ENCODE measurements at regions not wholly inside any gene's neighbourhood (a gene's known extent, or its start where the extent isn't known, plus 50 kb on each side); places are given as distances from the start of the nearest gene placed in this dataset.
"Not testable (repeated sequence)": the region's sequence is repeated elsewhere in the genome, so short reads cannot be mapped to it uniquely, and the experiment has no call there.

- H3K4me3 ChIP-seq (replicated peaks; ENCODE audit: low read depth, low read length), result no peak overlapping the region
- no peak for DNase-seq (ENCODE audit: extremely low read depth, low read depth)
- TF ChIP-seq, protein P1, sequence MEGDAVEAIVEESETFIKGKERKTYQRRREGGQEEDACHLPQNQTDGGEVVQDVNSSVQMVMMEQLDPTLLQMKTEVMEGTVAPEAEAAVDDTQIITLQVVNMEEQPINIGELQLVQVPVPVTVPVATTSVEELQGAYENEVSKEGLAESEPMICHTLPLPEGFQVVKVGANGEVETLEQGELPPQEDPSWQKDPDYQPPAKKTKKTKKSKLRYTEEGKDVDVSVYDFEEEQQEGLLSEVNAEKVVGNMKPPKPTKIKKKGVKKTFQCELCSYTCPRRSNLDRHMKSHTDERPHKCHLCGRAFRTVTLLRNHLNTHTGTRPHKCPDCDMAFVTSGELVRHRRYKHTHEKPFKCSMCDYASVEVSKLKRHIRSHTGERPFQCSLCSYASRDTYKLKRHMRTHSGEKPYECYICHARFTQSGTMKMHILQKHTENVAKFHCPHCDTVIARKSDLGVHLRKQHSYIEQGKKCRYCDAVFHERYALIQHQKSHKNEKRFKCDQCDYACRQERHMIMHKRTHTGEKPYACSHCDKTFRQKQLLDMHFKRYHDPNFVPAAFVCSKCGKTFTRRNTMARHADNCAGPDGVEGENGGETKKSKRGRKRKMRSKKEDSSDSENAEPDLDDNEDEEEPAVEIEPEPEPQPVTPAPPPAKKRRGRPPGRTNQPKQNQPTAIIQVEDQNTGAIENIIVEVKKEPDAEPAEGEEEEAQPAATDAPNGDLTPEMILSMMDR (IDR thresholded peaks at IDR 0.05; ENCODE audit: low read depth, low read length, missing control alignments), result no peak
Measured at GRCh38 chr4:111074523-111075114, 451.7 kb upstream of the PITX2 start.

DNA sequence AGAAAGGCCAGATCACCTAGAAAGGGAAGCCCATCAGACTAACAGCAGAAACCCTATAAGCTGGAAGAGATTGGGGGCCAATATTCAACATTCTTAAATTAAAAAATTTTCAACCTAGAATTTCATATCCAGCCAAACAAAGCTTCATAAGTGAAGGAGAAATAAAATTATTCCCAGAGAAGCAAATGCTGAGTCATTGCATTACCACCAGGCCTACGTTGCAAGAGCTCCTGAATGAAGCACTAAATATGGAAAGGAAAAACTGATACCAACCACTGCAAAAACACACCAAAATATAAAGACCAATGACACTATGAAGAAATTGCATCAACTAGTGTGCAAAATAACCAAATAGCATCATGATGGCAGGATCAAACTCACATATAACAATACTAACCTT is 453.4 kb upstream of the PITX2 start:
- not testable (repeated sequence) for DNase-seq (ENCODE audit: extremely low read depth, low read depth); H3K4me3 ChIP-seq (replicated peaks; ENCODE audit: low read depth, low read length)

DNA sequence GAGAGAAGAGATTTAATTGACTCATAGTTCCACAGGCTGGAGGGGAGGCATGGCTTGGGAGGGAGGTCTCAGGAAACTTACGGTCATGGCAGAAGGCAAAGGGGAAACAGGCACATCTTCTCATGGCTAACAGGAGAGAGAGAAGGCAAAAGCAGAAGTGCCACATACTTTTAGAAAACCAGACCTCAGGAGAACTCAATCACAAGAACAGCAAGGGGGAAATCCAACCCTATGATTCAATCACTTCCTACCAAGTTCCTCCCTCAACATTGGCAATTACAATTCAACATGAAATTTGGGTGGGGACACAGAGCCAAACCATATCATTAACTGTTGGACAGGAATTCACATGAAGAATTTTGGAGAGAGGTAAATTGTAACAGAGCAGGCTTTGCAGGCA is 485.3 kb upstream of the PITX2 start:
- H3K4me3 ChIP-seq (replicated peaks; ENCODE audit: low read depth, low read length), result no peak overlapping the region
- TF ChIP-seq, protein P1 (IDR thresholded peaks at IDR 0.05; ENCODE audit: low read depth, low read length, missing control alignments), result no peak
- DNase-seq (ENCODE audit: extremely low read depth, low read depth), result no peak

GRCh38 chr4:111113591-111113990 is 490.7 kb upstream of the PITX2 start:
- DNase-seq (ENCODE audit: extremely low read depth, low read depth), result no peak
- TF ChIP-seq, protein P1 (IDR thresholded peaks at IDR 0.05; ENCODE audit: low read depth, low read length, missing control alignments), result no peak
- H3K4me3 ChIP-seq (replicated peaks; ENCODE audit: low read depth, low read length), result no peak overlapping the region

GRCh38 chr4:111115881-111116280 is 493.0 kb upstream of the PITX2 start:
- DNase-seq (ENCODE audit: extremely low read depth, low read depth), result no peak
- H3K4me3 ChIP-seq (replicated peaks; ENCODE audit: low read depth, low read length), result no peak overlapping the region
- TF ChIP-seq, protein P1 (IDR thresholded peaks at IDR 0.05; ENCODE audit: low read depth, low read length, missing control alignments), result no peak

GRCh38 chr4:111120191-111120590 is 497.3 kb upstream of the PITX2 start:
- TF ChIP-seq, protein P1 (IDR thresholded peaks at IDR 0.05; ENCODE audit: low read depth, low read length, missing control alignments), result no peak
- DNase-seq (ENCODE audit: extremely low read depth, low read depth), result no peak
- H3K4me3 ChIP-seq (replicated peaks; ENCODE audit: low read depth, low read length), result no peak overlapping the region

DNA sequence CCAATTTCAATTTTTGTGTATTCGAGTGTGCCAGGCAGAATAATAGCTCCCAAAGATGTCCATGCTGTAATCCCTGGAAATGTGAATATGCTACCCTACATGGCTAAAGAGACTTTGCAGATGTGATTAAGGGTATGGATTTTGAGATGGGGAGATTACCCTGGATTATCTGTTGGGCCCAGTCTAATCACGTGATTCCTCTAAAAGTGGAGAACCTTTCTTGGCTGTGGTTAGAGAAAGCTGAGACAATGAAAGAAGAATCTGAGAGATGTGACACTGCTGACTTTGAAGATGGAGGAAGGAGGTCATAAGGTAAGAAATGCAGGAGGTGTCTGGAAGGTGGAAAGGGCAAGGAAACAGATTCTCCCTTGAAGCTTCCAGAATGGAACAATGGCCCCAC is 503.5 kb upstream of the PITX2 start:
- DNase-seq (ENCODE audit: extremely low read depth, low read depth), result no peak
- no peak overlapping the region for H3K4me3 ChIP-seq (replicated peaks; ENCODE audit: low read depth, low read length)
- TF ChIP-seq, protein P1 (IDR thresholded peaks at IDR 0.05; ENCODE audit: low read depth, low read length, missing control alignments), result no peak

Data from HFF-Myc (cell line).